Kidney (tissue), 13 donors: ENCODE measurements at regions not wholly inside any gene's neighbourhood (a gene's known extent, or its start where the extent isn't known, plus 50 kb on each side); places are given as distances from the start of the nearest gene placed in this dataset.
A peak's percentile ranks its signal among the peaks of the same experiment; 100 is the strongest.

Source experiments
- DNase-seq, 5 donors: peaks; one replicate each; pipeline ENCODE4 v3.0.0-alpha.2; 2013 to 2020
- FAIRE-seq: peaks from 2 replicates; lab custom pipeline; 2012; peaks lifted over from hg19 to GRCh38; lab: Jason Lieb, UNC
- H3K27ac ChIP-seq, 2 donors: one replicate each; pipeline ENCODE4 v1.7.0; 2013; ENCODE audit warnings: low read depth in 2 of 2, low read length in 2 of 2, inconsistent platforms in 1 of 2
- H3K27me3 ChIP-seq: one replicate; pipeline ENCODE4 v1.7.1; 2013; ENCODE audit warnings: low read length, inconsistent platforms; ENCODE audit not compliant: control insufficient read depth, insufficient read depth
- H3K36me3 ChIP-seq, 3 donors: one replicate each; pipeline versions ENCODE4 v1.7.0 to v1.7.1; 2013; ENCODE audit warnings: low read length in 3 of 3, control low read depth in 1 of 3, inconsistent platforms in 1 of 3; ENCODE audit not compliant: insufficient read depth in 3 of 3, control insufficient read depth in 2 of 3
- H3K4me1 ChIP-seq, 3 donors: one replicate each; pipeline versions ENCODE4 v1.7.0 to v1.7.1; 2013; ENCODE audit warnings: low read length in 3 of 3, inconsistent platforms in 1 of 3, low read depth in 1 of 3; ENCODE audit not compliant: control insufficient read depth in 2 of 3, insufficient read depth in 2 of 3
- H3K4me3 ChIP-seq, 3 donors: one replicate each; pipeline versions ENCODE4 v1.7.0 to v1.8.1; 2013; ENCODE audit warnings: low read length in 3 of 3, control low read depth in 1 of 3, inconsistent platforms in 1 of 3
- H3K9ac ChIP-seq, 3 donors: one replicate each; pipeline versions ENCODE4 v1.7.0 to v1.7.1; 2013; ENCODE audit warnings: low read length in 3 of 3, control low read depth in 1 of 3, inconsistent platforms in 1 of 3
- H3K9me3 ChIP-seq, 3 donors: one replicate each; pipeline versions ENCODE4 v1.7.0 to v1.7.1; 2013; ENCODE audit warnings: low read length in 3 of 3, control low read depth in 1 of 3, inconsistent platforms in 1 of 3; ENCODE audit not compliant: control insufficient read depth in 2 of 3, insufficient read depth in 1 of 3
- CTCF ChIP-seq: IDR thresholded peaks from 3 replicates; pipeline ENCODE4 v1.5.1; 2012; ENCODE audit warnings: mild to moderate bottlenecking, moderate library complexity, borderline replicate concordance; ENCODE audit not compliant: insufficient read depth; ENCODE audit errors: extremely low read depth
- intact Hi-C: fragments of 100-400 bp; cut with DNase I; formaldehyde crosslinking; loops from one replicate; pipeline ENCODE4 v1.11.1; 2022
- donor health status: control.
- donor health status: control.
- donor health status: control.
- donor health status: control.
- donor health status: control.
- donor health status: DM: yes; HTN: yes; CAD: no.
- donor health status: Normal renal cell carcinoma (clear cell type).

GRCh38 chr10:36181426-36182178 is 539.5 kb upstream of the FZD8 start:
- no peaks in the 10 kb centered on the region for H3K36me3 ChIP-seq
- H3K4me1 ChIP-seq, result peaks cover 3 to 16% (median 8%) of the 10 kb centered on the region in 3 donors
- H3K9ac ChIP-seq, result no peak overlapping the region
- TF ChIP-seq CTCF, result no peak
- DNase-seq (peak in 2 of 5 donors; percentile 40 to 53), FAIRE-seq (peak; percentile 88)
- H3K4me3 ChIP-seq, result peak overlapping the region in 2 of 3 donors; percentile 10 to 27
- H3K9me3 ChIP-seq, result no peaks in the 10 kb centered on the region
- H3K27ac ChIP-seq, result peak overlapping the region; percentile 45 to 72
- H3K27me3 ChIP-seq, result no peaks in the 10 kb centered on the region
- intact Hi-C loops, result no loop called here

- Histone ChIP-seq H3K4me1 (peaks cover 3 to 14% (median 6%) of the 10 kb centered on the region in 3 donors), H3K27me3 (no peaks in the 10 kb centered on the region), H3K9ac (no peak overlapping the region), H3K36me3 (no peaks in the 10 kb centered on the region), H3K9me3 (no peaks in the 10 kb centered on the region), H3K27ac (no peak overlapping the region), H3K4me3 (no peak overlapping the region)
- intact Hi-C loops, result no loop called here
- DNase-seq (no peak), FAIRE-seq (no peak)
- no peak for TF ChIP-seq CTCF
Observed at GRCh38 chr10:36178616-36179015, 536.5 kb upstream of the FZD8 start.

GRCh38 chr10:36177071-36177470 is 535.0 kb upstream of the FZD8 start:
- H3K27me3 ChIP-seq, result no peaks in the 10 kb centered on the region
- intact Hi-C loops, result no loop called here
- no peak for TF ChIP-seq CTCF
- no peaks in the 10 kb centered on the region for H3K9me3 ChIP-seq
- DNase-seq (no peak), FAIRE-seq (no peak)
- H3K4me3 ChIP-seq, result no peak overlapping the region
- no peaks in the 10 kb centered on the region for H3K36me3 ChIP-seq
- H3K9ac ChIP-seq, result no peak overlapping the region
- peaks cover 0 to 4% (median 0%) of the 10 kb centered on the region in 3 donors for H3K4me1 ChIP-seq
- no peak overlapping the region for H3K27ac ChIP-seq
